Loucy (cell line): ENCODE measurements at regions not wholly inside any gene's neighbourhood (a gene's known extent, or its start where the extent isn't known, plus 50 kb on each side); places are given as distances from the start of the nearest gene placed in this dataset.

Source experiments
- EZH2phosphoT487 ChIP-seq: fragments of 200-600 bp; IDR thresholded peaks from 2 replicates; pipeline ENCODE4 v1.6.1; 2018; ENCODE audit warnings: antibody characterized with exemption, mild to moderate bottlenecking, moderate library complexity, borderline replicate concordance
- TF ChIP-seq, protein P1 (sequence below): fragments of 200-600 bp; sonication (generic); conservative IDR thresholded peaks from 2 replicates; pipeline ENCODE4 v1.5.1; 2014; ENCODE audit warnings: mild to moderate bottlenecking, antibody characterized with exemption, low read length

DNA sequence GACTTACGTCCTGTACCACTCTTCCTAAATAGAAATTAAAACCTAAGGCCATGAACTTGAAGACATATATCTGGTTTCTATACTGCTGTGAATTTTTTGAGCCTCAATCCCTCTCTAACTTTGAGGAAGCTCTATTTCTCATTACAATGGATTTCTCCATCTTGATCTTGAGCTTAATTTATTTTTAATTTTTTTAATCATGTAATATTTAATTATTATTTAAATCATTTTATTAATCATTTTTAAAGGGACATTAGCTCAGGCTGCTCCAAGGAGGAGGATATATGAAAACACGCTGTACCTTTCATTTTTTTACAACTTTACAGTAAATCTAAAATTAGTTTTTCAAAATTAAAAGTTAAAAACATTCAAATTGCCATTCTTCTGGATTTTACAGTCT, 540.5 kb downstream of the SATB2 start:
- TF ChIP-seq, protein P1, sequence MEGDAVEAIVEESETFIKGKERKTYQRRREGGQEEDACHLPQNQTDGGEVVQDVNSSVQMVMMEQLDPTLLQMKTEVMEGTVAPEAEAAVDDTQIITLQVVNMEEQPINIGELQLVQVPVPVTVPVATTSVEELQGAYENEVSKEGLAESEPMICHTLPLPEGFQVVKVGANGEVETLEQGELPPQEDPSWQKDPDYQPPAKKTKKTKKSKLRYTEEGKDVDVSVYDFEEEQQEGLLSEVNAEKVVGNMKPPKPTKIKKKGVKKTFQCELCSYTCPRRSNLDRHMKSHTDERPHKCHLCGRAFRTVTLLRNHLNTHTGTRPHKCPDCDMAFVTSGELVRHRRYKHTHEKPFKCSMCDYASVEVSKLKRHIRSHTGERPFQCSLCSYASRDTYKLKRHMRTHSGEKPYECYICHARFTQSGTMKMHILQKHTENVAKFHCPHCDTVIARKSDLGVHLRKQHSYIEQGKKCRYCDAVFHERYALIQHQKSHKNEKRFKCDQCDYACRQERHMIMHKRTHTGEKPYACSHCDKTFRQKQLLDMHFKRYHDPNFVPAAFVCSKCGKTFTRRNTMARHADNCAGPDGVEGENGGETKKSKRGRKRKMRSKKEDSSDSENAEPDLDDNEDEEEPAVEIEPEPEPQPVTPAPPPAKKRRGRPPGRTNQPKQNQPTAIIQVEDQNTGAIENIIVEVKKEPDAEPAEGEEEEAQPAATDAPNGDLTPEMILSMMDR, result no peak
- TF ChIP-seq EZH2phosphoT487, result no peak
